H7 (cell line): ENCODE measurements at regions not wholly inside any gene's neighbourhood (a gene's known extent, or its start where the extent isn't known, plus 50 kb on each side); places are given as distances from the start of the nearest gene placed in this dataset.

ENCODE experiments used
- DNase-seq: peaks from one replicate; pipeline ENCODE4 v3.0.0; 2012
- H3K27me3 ChIP-seq: 2 replicates; pipeline ENCODE4 v1.6.0; 2011; ENCODE audit warnings: mild to moderate bottlenecking, low read length; ENCODE audit not compliant: control insufficient read depth, insufficient read depth
- H3K36me3 ChIP-seq: replicated peaks from 2 replicates; pipeline ENCODE4 v1.5.1; 2011; ENCODE audit warnings: low read length; ENCODE audit not compliant: control insufficient read depth, insufficient read depth
- H3K4me3 ChIP-seq: 2 replicates; pipeline ENCODE4 v1.5.1; 2011; ENCODE audit warnings: low read depth, mild to moderate bottlenecking, control low read depth, low read length, moderate library complexity; ENCODE audit not compliant: insufficient read depth

GRCh38 chr6:21441386-21441785, 152.2 kb upstream of the SOX4 start:
- Histone ChIP-seq H3K4me3 (no peak overlapping the region), H3K36me3 (no peaks in the 10 kb centered on the region)
- no peak for DNase-seq

GRCh38 chr6:21442874-21443273, 150.7 kb upstream of the SOX4 start:
- H3K4me3 ChIP-seq: no peak overlapping the region
- H3K36me3 ChIP-seq: no peaks in the 10 kb centered on the region
- no peaks in the 10 kb centered on the region for H3K27me3 ChIP-seq
- no peak for DNase-seq

More at GRCh38 chr6:21441386-21441785, 152.2 kb upstream of the SOX4 start:
- no peaks in the 10 kb centered on the region for H3K27me3 ChIP-seq

- no peaks in the 10 kb centered on the region for H3K27me3 ChIP-seq
- no peak for DNase-seq
- H3K4me3 ChIP-seq: no peak overlapping the region
- no peaks in the 10 kb centered on the region for H3K36me3 ChIP-seq
Observed at GRCh38 chr6:21444711-21445260, 148.8 kb upstream of the SOX4 start.

GRCh38 chr6:21447987-21448386, 145.6 kb upstream of the SOX4 start:
- H3K4me3 ChIP-seq: no peak overlapping the region
- H3K27me3 ChIP-seq: no peaks in the 10 kb centered on the region
- H3K36me3 ChIP-seq: no peaks in the 10 kb centered on the region
- DNase-seq: no peak

- no peak for DNase-seq
- Histone ChIP-seq H3K27me3 (no peaks in the 10 kb centered on the region), H3K36me3 (no peaks in the 10 kb centered on the region), H3K4me3 (no peak overlapping the region)
Observed at GRCh38 chr6:21448485-21449109, 145.0 kb upstream of the SOX4 start.

GRCh38 chr6:21450149-21450548, 143.4 kb upstream of the SOX4 start:
- DNase-seq: no peak
- Histone ChIP-seq H3K36me3 (no peaks in the 10 kb centered on the region), H3K27me3 (no peaks in the 10 kb centered on the region), H3K4me3 (no peak overlapping the region)

GRCh38 chr6:21450628-21451027, 142.9 kb upstream of the SOX4 start:
- no peak for DNase-seq
- H3K4me3 ChIP-seq: no peak overlapping the region
- no peaks in the 10 kb centered on the region for H3K36me3 ChIP-seq
- no peaks in the 10 kb centered on the region for H3K27me3 ChIP-seq

GRCh38 chr6:21451546-21452013, 142.0 kb upstream of the SOX4 start:
- H3K4me3 ChIP-seq: no peak overlapping the region
- no peaks in the 10 kb centered on the region for H3K36me3 ChIP-seq
- DNase-seq: no peak
- no peaks in the 10 kb centered on the region for H3K27me3 ChIP-seq

GRCh38 chr6:21454262-21454661, 139.3 kb upstream of the SOX4 start:
- no peaks in the 10 kb centered on the region for H3K36me3 ChIP-seq
- no peak for DNase-seq
- no peaks in the 10 kb centered on the region for H3K27me3 ChIP-seq
- no peak overlapping the region for H3K4me3 ChIP-seq

GRCh38 chr6:21455071-21455470, 138.5 kb upstream of the SOX4 start:
- DNase-seq: no peak
- Histone ChIP-seq H3K27me3 (no peaks in the 10 kb centered on the region), H3K36me3 (no peaks in the 10 kb centered on the region), H3K4me3 (no peak overlapping the region)

GRCh38 chr6:21457647-21458046, 135.9 kb upstream of the SOX4 start:
- DNase-seq: no peak
- Histone ChIP-seq H3K27me3 (no peaks in the 10 kb centered on the region), H3K36me3 (no peaks in the 10 kb centered on the region), H3K4me3 (no peak overlapping the region)

- Histone ChIP-seq H3K27me3 (no peaks in the 10 kb centered on the region), H3K36me3 (no peaks in the 10 kb centered on the region), H3K4me3 (no peak overlapping the region)
- DNase-seq: no peak
Observed at GRCh38 chr6:21459641-21460040, 133.9 kb upstream of the SOX4 start.

GRCh38 chr6:21461844-21462518, 131.6 kb upstream of the SOX4 start:
- DNase-seq: no peak
- no peak overlapping the region for H3K4me3 ChIP-seq
- H3K27me3 ChIP-seq: no peaks in the 10 kb centered on the region
- H3K36me3 ChIP-seq: no peaks in the 10 kb centered on the region

GRCh38 chr6:21462519-21462852, 131.1 kb upstream of the SOX4 start:
- Histone ChIP-seq H3K4me3 (no peak overlapping the region), H3K27me3 (no peaks in the 10 kb centered on the region), H3K36me3 (no peaks in the 10 kb centered on the region)
- no peak for DNase-seq

GRCh38 chr6:21467091-21467490, 126.5 kb upstream of the SOX4 start:
- no peak for DNase-seq
- H3K27me3 ChIP-seq: no peaks in the 10 kb centered on the region
- H3K36me3 ChIP-seq: no peaks in the 10 kb centered on the region
- H3K4me3 ChIP-seq: no peak overlapping the region
